Umbilical cord (tissue), 1 donor: ENCODE measurements at regions not wholly inside any gene's neighbourhood (a gene's known extent, or its start where the extent isn't known, plus 50 kb on each side); places are given as distances from the start of the nearest gene placed in this dataset.

ENCODE experiments used
- DNase-seq: peaks from one replicate; pipeline ENCODE4 v3.0.0-alpha.2; 2015; ENCODE audit warnings: low spot score

GRCh38 chr6:85396159-85396808 is 53.6 kb upstream of the NT5E start:
- DNase-seq = no peak

GRCh38 chr6:85395746-85396145 is 54.1 kb upstream of the NT5E start:
- DNase-seq = no peak

- DNase-seq = no peak
Measured at GRCh38 chr6:85394853-85395538, 54.9 kb upstream of the NT5E start.

GRCh38 chr6:85394199-85394598 is 55.7 kb upstream of the NT5E start:
- DNase-seq = no peak

GRCh38 chr6:85392379-85392778 is 57.5 kb upstream of the NT5E start:
- no peak for DNase-seq

- DNase-seq = no peak
Measured at GRCh38 chr6:85390775-85391174, 59.1 kb upstream of the NT5E start.

GRCh38 chr6:85390105-85390728 is 59.7 kb upstream of the NT5E start:
- DNase-seq = no peak

- no peak for DNase-seq
Measured at GRCh38 chr6:85389151-85389797, 60.6 kb upstream of the NT5E start.

- DNase-seq = no peak
Measured at GRCh38 chr6:85388531-85388930, 61.4 kb upstream of the NT5E start.

- no peak for DNase-seq
Measured at GRCh38 chr6:85385636-85386315, 64.1 kb upstream of the NT5E start.

GRCh38 chr6:85383042-85383441 is 66.8 kb upstream of the NT5E start:
- DNase-seq = no peak

- no peak for DNase-seq
Measured at GRCh38 chr6:85382541-85382940, 67.3 kb upstream of the NT5E start.

- no peak for DNase-seq
Measured at GRCh38 chr6:85372915-85373270, 77.0 kb upstream of the NT5E start.

- no peak for DNase-seq
Measured at GRCh38 chr6:85372188-85372914, 77.5 kb upstream of the NT5E start.

- no peak for DNase-seq
Measured at GRCh38 chr6:85368631-85369030, 81.3 kb upstream of the NT5E start.

- peak; percentile 61 for DNase-seq
Measured at GRCh38 chr6:85364344-85364743, 85.5 kb upstream of the NT5E start.

- DNase-seq = no peak
Measured at GRCh38 chr6:85363870-85364269, 86.0 kb upstream of the NT5E start.

- no peak for DNase-seq
Measured at GRCh38 chr6:85362652-85363310, 87.1 kb upstream of the NT5E start.

GRCh38 chr6:85361643-85362014 is 88.3 kb upstream of the NT5E start:
- no peak for DNase-seq

- peak; percentile 39 for DNase-seq
Measured at GRCh38 chr6:85360794-85361642, 88.9 kb upstream of the NT5E start.
